GM23248 (cell line): ENCODE measurements at regions not wholly inside any gene's neighbourhood (a gene's known extent, or its start where the extent isn't known, plus 50 kb on each side); places are given as distances from the start of the nearest gene placed in this dataset.

Source experiments
- EZH2 ChIP-seq: fragments of 200-600 bp; sonication (generic); IDR thresholded peaks from 2 replicates; pipeline ENCODE4 v1.6.1; 2018; ENCODE audit warnings: antibody characterized with exemption, mild to moderate bottlenecking; ENCODE audit not compliant: insufficient read depth, poor library complexity, severe bottlenecking
- EZH2phosphoT487 ChIP-seq: fragments of 200-600 bp; sonication (generic); IDR thresholded peaks from 2 replicates; pipeline ENCODE4 v1.6.1; 2018; ENCODE audit warnings: antibody characterized with exemption, moderate library complexity, mild to moderate bottlenecking, low read depth; ENCODE audit not compliant: insufficient read depth

GRCh38 chr11:106479646-106480045, 402.2 kb downstream of the AASDHPPT start:
- no peak for TF ChIP-seq EZH2
- no peak for TF ChIP-seq EZH2phosphoT487
